ENCODE measurements at regions not wholly inside any gene's neighbourhood (a gene's known extent, or its start where the extent isn't known, plus 50 kb on each side); places are given as distances from the start of the nearest gene placed in this dataset.

- peaks cover 9% of the 10 kb centered on the region for H3K9me3 Mint-ChIP-seq
- POLR2A ChIA-PET: no interaction called here
Measured at GRCh38 chr13:39847336-39847735, 191.9 kb downstream of the COG6 start.

GRCh38 chr13:39855236-39855635 is 199.8 kb downstream of the COG6 start:
- H3K27ac Mint-ChIP-seq: no peak overlapping the region
- no peaks in the 10 kb centered on the region for H3K4me1 Mint-ChIP-seq (ENCODE audit: low read depth)
- Histone ChIP-seq H3K36me3 (ENCODE audit: insufficient read depth, low read length) (no peaks in the 10 kb centered on the region), H3K27me3 (ENCODE audit: control insufficient read depth in 1 of 2, insufficient read depth in 2 of 2, low read length in 2 of 2) (peaks cover 0 to 10% of the 10 kb centered on the region in 2 experiments), H3K4me3 (ENCODE audit: low read length) (no peak overlapping the region), H3K27ac (ENCODE audit: low read depth in 1 of 2, low read length in 2 of 2) (no peak overlapping the region), H3K9me3 (ENCODE audit: control insufficient read depth in 1 of 2, insufficient read depth in 1 of 2, low read length in 2 of 2) (peaks cover 0 to 9% of the 10 kb centered on the region in 2 experiments), H3K4me1 (ENCODE audit: insufficient read depth, low read length) (no peaks in the 10 kb centered on the region)
- no peak overlapping the region for H3K4me3 Mint-ChIP-seq
- intact Hi-C loops (cut with DNase I, micrococcal nuclease): no loop called here
- peaks cover 14% of the 10 kb centered on the region for H3K27me3 Mint-ChIP-seq
- no peaks in the 10 kb centered on the region for H3K36me3 Mint-ChIP-seq (ENCODE audit: low read depth)
- no peak for TF ChIP-seq CTCF (IDR thresholded peaks at IDR 0.05)
- POLR2A ChIA-PET: no interaction called here
- CTCF ChIA-PET: no interaction called here
- peaks cover 9% of the 10 kb centered on the region for H3K9me3 Mint-ChIP-seq
- ATAC-seq (ENCODE audit: poor library complexity) (no peak), DNase-seq (no peak)

More at GRCh38 chr13:39847336-39847735, 191.9 kb downstream of the COG6 start:
- Mint-ChIP-seq H3K4me1 (ENCODE audit: low read depth) (no peaks in the 10 kb centered on the region), H3K27ac (no peak overlapping the region), H3K4me3 (no peak overlapping the region), H3K36me3 (ENCODE audit: low read depth) (no peaks in the 10 kb centered on the region), H3K27me3 (no peaks in the 10 kb centered on the region)
- H3K4me1 ChIP-seq (ENCODE audit: insufficient read depth, low read length): no peaks in the 10 kb centered on the region
- H3K36me3 ChIP-seq (ENCODE audit: insufficient read depth, low read length): no peaks in the 10 kb centered on the region
- no peak for TF ChIP-seq CTCF (IDR thresholded peaks at IDR 0.05)
- intact Hi-C loops (cut with DNase I, micrococcal nuclease): no loop called here
- H3K27ac ChIP-seq (ENCODE audit: low read depth in 1 of 2, low read length in 2 of 2): no peak overlapping the region
- DNase-seq (no peak), ATAC-seq (ENCODE audit: poor library complexity) (no peak)
- H3K9me3 ChIP-seq (ENCODE audit: control insufficient read depth in 1 of 2, insufficient read depth in 1 of 2, low read length in 2 of 2): no peaks in the 10 kb centered on the region
- H3K4me3 ChIP-seq (ENCODE audit: low read length): no peak overlapping the region
- CTCF ChIA-PET: no interaction called here
- no peaks in the 10 kb centered on the region for H3K27me3 ChIP-seq (ENCODE audit: control insufficient read depth in 1 of 2, insufficient read depth in 2 of 2, low read length in 2 of 2)

- peaks cover 14% of the 10 kb centered on the region for H3K27me3 Mint-ChIP-seq
- CTCF ChIA-PET: no interaction called here
Measured at GRCh38 chr13:39856714-39857113, 201.3 kb downstream of the COG6 start.

More at GRCh38 chr13:39856714-39857113, 201.3 kb downstream of the COG6 start:
- H3K27ac ChIP-seq (ENCODE audit: low read depth in 1 of 2, low read length in 2 of 2): no peak overlapping the region
- no peaks in the 10 kb centered on the region for H3K4me1 ChIP-seq (ENCODE audit: insufficient read depth, low read length)
- peaks cover 3% of the 10 kb centered on the region for H3K9me3 Mint-ChIP-seq
- no peaks in the 10 kb centered on the region for H3K36me3 Mint-ChIP-seq (ENCODE audit: low read depth)
- POLR2A ChIA-PET: no interaction called here
- H3K4me1 Mint-ChIP-seq (ENCODE audit: low read depth): no peaks in the 10 kb centered on the region
- no peak overlapping the region for H3K27ac Mint-ChIP-seq
- no peaks in the 10 kb centered on the region for H3K36me3 ChIP-seq (ENCODE audit: insufficient read depth, low read length)
- no peak overlapping the region for H3K4me3 Mint-ChIP-seq
- intact Hi-C loops (cut with DNase I, micrococcal nuclease): no loop called here
- peaks cover 0 to 10% of the 10 kb centered on the region in 2 experiments for H3K27me3 ChIP-seq (ENCODE audit: control insufficient read depth in 1 of 2, insufficient read depth in 2 of 2, low read length in 2 of 2)
- ATAC-seq (ENCODE audit: poor library complexity) (no peak), DNase-seq (no peak)
- H3K9me3 ChIP-seq (ENCODE audit: control insufficient read depth in 1 of 2, insufficient read depth in 1 of 2, low read length in 2 of 2): peaks cover 0 to 9% of the 10 kb centered on the region in 2 experiments
- TF ChIP-seq CTCF (IDR thresholded peaks at IDR 0.05): no peak
- no peak overlapping the region for H3K4me3 ChIP-seq (ENCODE audit: low read length)
